GM06990 (cell line): ENCODE measurements at regions not wholly inside any gene's neighbourhood (a gene's known extent, or its start where the extent isn't known, plus 50 kb on each side); places are given as distances from the start of the nearest gene placed in this dataset.

Experiments
- DNase-seq: peaks from one replicate; pipeline ENCODE4 v3.0.0-alpha.2; 2011; ENCODE audit not compliant: insufficient read length; ENCODE audit errors: extremely low read depth
- H3K27me3 ChIP-seq: replicated peaks from 2 replicates; pipeline ENCODE4 v1.6.0; 2011; ENCODE audit warnings: low read length; ENCODE audit not compliant: control insufficient read depth, insufficient read depth
- H3K36me3 ChIP-seq: 2 replicates; pipeline ENCODE4 v1.5.1; 2011; ENCODE audit warnings: low read length; ENCODE audit not compliant: control insufficient read depth, insufficient read depth
- H3K4me3 ChIP-seq: replicated peaks from 2 replicates; pipeline ENCODE4 v1.5.1; 2011; ENCODE audit warnings: low read depth, mild to moderate bottlenecking, control low read depth, low read length
- TF ChIP-seq, protein P1 (sequence below): IDR thresholded peaks from 2 replicates; pipeline ENCODE4 v1.5.1; 2011; ENCODE audit warnings: low read length, control low read depth, mild to moderate bottlenecking, inconsistent platforms; ENCODE audit not compliant: insufficient read depth, poor library complexity, severe bottlenecking

DNA sequence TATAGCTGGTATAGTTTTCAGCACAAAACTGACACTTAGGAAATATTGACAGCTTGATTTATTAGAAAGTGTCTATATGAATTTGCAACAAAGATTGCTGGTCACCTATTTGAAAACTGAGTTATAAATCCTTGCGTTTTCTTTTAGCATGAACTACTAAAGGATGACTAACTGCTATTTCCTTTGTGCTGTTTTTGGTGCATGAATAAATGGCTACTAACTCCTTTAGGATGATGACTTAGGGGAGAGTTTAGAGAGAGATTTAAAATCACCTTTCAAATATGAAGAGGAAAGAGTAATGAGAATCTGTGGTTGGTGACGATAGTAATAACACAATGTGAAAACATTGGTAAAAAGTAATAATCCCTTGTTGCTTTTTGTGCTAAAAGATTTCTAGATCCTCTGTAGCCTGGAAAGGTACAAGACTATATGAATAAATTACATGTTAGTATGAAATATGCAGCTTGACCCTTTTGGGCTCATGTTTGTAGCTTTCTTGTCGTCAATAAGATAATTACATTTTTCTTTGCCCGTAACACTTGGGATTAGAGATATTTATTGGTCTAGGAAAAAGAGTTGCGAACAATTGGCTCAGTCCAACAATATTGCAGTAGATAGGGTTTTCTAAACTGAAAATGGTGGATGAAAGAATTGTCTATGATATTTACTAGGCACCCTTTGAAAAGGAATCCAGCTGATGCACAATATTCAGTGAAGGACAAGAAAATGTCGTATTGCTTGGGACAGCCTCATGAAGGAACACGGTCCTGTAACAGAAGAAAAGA lies 453.0 kb downstream of the ADAMTS20 start:
- no peaks in the 10 kb centered on the region for H3K27me3 ChIP-seq
- TF ChIP-seq, protein P1, sequence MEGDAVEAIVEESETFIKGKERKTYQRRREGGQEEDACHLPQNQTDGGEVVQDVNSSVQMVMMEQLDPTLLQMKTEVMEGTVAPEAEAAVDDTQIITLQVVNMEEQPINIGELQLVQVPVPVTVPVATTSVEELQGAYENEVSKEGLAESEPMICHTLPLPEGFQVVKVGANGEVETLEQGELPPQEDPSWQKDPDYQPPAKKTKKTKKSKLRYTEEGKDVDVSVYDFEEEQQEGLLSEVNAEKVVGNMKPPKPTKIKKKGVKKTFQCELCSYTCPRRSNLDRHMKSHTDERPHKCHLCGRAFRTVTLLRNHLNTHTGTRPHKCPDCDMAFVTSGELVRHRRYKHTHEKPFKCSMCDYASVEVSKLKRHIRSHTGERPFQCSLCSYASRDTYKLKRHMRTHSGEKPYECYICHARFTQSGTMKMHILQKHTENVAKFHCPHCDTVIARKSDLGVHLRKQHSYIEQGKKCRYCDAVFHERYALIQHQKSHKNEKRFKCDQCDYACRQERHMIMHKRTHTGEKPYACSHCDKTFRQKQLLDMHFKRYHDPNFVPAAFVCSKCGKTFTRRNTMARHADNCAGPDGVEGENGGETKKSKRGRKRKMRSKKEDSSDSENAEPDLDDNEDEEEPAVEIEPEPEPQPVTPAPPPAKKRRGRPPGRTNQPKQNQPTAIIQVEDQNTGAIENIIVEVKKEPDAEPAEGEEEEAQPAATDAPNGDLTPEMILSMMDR: no peak
- no peak overlapping the region for H3K4me3 ChIP-seq
- no peaks in the 10 kb centered on the region for H3K36me3 ChIP-seq
- DNase-seq: no peak

DNA sequence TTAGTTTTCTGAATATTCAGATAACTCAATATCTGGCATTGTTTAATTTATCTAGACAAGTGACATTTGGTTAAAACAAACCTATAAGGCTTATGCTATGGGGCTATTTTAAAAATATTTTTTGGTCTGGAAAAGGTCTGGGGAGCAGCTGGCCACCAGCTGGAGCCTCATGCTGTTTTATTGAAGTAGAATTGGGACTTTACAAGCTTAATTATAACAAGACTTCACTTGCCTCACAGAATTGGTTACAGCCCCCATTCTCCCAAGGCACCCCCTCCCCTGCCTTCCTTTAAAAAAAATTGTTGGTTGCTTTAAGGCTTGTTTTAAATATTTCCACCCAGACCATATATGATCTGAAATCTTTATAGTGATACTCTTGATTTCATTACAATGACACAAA lies 453.9 kb downstream of the ADAMTS20 start:
- TF ChIP-seq, protein P1: no peak
- Histone ChIP-seq H3K4me3 (no peak overlapping the region), H3K36me3 (no peaks in the 10 kb centered on the region), H3K27me3 (no peaks in the 10 kb centered on the region)
- no peak for DNase-seq

DNA sequence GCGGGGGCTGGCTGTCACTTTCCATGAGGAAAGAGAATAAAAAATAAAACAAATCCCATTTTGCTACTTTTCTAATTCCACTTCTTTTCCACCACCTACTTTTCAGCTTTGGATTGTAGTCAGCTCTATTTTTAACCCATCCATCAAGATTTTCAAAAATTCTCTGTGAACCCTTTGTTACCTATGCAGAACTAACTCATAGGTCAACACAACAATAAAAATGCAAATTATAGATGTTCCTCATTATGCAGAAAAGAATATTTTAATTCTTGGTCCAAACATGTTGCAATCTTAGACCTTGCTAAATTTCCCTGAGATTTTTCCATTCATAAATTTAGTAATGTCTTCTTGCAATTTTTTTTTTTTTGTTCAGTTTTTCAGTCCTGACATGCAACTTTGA lies 454.5 kb downstream of the ADAMTS20 start:
- Histone ChIP-seq H3K36me3 (no peaks in the 10 kb centered on the region), H3K27me3 (no peaks in the 10 kb centered on the region), H3K4me3 (no peak overlapping the region)
- DNase-seq: no peak
- TF ChIP-seq, protein P1: no peak

DNA sequence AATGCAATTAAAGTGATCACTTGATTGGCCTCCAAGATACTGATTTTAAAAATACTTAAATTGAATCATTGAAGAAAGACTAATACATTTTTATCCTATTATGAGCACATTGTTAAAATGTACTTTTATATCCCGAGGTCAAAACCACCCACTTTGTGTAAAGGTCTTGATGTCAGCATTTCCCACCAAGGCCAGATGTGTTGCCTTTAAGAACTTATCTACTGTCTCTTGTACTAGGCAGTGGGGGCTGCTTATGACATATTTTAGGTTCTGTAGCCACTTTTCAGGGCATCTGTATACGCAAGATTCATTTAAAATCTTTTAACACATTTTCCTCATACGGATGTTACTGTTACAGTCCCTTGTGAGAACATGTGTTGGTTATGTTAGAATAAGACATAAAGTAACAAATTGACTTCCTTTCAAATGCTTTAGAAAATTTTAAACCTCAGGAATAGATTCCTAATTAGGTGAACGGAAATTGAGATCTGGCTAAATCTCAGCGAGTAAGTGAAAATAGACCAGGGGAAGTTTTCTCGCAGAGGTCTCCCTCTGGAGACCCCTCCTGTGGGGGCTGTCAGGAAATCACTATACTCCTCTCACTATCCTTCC lies 456.2 kb downstream of the ADAMTS20 start:
- TF ChIP-seq, protein P1: no peak
- no peaks in the 10 kb centered on the region for H3K36me3 ChIP-seq

DNA sequence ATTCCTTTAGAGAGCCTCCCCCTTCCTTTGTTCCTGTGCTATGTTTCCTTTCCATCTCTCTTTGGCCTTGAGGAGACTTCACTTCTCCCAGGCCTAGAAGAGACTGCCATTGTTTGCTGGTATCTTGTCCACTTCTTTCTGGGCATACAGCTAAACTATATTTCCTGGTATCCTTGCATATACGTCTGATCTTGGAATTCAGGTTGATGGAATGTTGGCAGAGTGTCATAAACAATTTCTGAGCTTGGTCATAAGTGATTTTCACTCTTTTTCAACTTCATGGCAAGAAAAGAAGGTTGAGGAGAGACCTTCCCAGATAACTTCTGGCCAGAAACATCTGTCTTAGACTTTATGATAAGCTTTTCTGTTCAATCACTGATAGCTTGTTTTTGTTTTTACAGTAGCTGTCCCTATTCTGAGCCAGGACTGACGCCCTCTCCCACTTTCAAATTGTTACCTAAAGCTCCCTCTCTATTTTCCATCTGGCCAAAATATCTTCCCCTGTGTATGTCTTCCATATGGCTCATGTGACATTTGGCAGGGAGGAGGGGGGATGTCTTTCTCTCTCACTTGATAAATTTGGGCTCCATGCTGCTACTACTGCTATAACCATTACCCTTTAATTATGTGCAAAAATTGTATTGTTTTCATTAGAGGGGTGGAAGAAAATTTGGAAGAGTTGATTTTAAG lies 457.0 kb downstream of the ADAMTS20 start:
- DNase-seq: no peak
- Histone ChIP-seq H3K4me3 (no peak overlapping the region), H3K36me3 (no peaks in the 10 kb centered on the region), H3K27me3 (no peaks in the 10 kb centered on the region)
- TF ChIP-seq, protein P1: no peak

More for the DNA sequence above, 456.2 kb downstream of the ADAMTS20 start:
- DNase-seq: no peak
- no peaks in the 10 kb centered on the region for H3K27me3 ChIP-seq
- H3K4me3 ChIP-seq: no peak overlapping the region
